ENCODE measurements at regions not wholly inside any gene's neighbourhood (a gene's known extent, or its start where the extent isn't known, plus 50 kb on each side); places are given as distances from the start of the nearest gene placed in this dataset.

DNA sequence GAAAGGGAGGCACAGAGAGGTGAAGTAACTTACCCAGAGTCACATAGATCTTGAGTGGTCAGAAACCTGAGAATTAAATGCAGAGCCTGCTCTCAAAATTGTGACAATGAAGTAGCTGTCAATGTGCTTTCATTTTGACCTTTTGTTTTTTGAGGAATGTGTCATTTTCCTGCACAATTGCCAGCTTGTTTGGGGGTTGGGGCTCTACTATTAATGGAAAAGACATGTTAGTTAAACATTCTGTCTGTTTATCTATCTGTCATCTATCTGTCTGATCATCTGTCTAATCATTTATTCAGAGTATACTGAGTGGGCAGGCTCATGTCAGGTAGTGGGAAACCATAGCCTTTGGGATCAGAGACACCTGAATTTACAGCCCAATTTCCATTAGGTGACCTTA lies 428.4 kb downstream of the TSN start:
- Histone ChIP-seq H3K27ac (ENCODE audit: low read length in 2 of 2) (no peak overlapping the region), H3K4me1 (ENCODE audit: control insufficient read depth in 2 of 2, insufficient read depth in 2 of 2, low read length in 2 of 2) (no peaks in the 10 kb centered on the region), H3K79me2 (ENCODE audit: control insufficient read depth, insufficient read depth, low read length) (no peaks in the 10 kb centered on the region), H3K4me2 (replicated peaks; ENCODE audit: low read depth, low read length, poor library complexity, severe bottlenecking) (no peak overlapping the region), H3K4me3 (ENCODE audit: control extremely low read depth in 1 of 5, extremely low read depth in 1 of 5, insufficient read depth in 1 of 5, low read depth in 2 of 5, low read length in 4 of 5) (no peak overlapping the region), H3K9me3 (ENCODE audit: control extremely low read depth in 1 of 3, control insufficient read depth in 2 of 3, insufficient read depth in 1 of 3, low read length in 2 of 3) (peaks cover 0 to 7% (median 0%) of the 10 kb centered on the region in 3 donors), H3K27me3 (replicated peaks in 1 of 4; ENCODE audit: control extremely low read depth in 1 of 4, control insufficient read depth in 3 of 4, insufficient read depth in 4 of 4, low read length in 3 of 4) (no peaks in the 10 kb centered on the region), H2AFZ (ENCODE audit: insufficient read depth, low read depth, low read length, poor library complexity, severe bottlenecking) (no peak overlapping the region), H3K9ac (ENCODE audit: low read length) (no peak overlapping the region), H4K20me1 (ENCODE audit: control insufficient read depth, insufficient read depth, low read length, poor library complexity, severe bottlenecking) (no peaks in the 10 kb centered on the region), H3K36me3 (replicated peaks in 1 of 2; ENCODE audit: control extremely low read depth in 1 of 2, control insufficient read depth in 1 of 2, extremely low read depth in 1 of 2, insufficient read depth in 2 of 2, low read length in 1 of 2) (no peaks in the 10 kb centered on the region)
- H3K27me3 Mint-ChIP-seq: peaks cover 10% of the 10 kb centered on the region
- TF ChIP-seq, protein P1, sequence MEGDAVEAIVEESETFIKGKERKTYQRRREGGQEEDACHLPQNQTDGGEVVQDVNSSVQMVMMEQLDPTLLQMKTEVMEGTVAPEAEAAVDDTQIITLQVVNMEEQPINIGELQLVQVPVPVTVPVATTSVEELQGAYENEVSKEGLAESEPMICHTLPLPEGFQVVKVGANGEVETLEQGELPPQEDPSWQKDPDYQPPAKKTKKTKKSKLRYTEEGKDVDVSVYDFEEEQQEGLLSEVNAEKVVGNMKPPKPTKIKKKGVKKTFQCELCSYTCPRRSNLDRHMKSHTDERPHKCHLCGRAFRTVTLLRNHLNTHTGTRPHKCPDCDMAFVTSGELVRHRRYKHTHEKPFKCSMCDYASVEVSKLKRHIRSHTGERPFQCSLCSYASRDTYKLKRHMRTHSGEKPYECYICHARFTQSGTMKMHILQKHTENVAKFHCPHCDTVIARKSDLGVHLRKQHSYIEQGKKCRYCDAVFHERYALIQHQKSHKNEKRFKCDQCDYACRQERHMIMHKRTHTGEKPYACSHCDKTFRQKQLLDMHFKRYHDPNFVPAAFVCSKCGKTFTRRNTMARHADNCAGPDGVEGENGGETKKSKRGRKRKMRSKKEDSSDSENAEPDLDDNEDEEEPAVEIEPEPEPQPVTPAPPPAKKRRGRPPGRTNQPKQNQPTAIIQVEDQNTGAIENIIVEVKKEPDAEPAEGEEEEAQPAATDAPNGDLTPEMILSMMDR (IDR thresholded peaks at IDR 0.05): no peak
- no peak for TF ChIP-seq EZH2 (IDR thresholded peaks at IDR 0.05; ENCODE audit: borderline replicate concordance, insufficient read depth, low read depth, low read length, poor library complexity, severe bottlenecking)
- ChIA-PET CTCF (no interaction called here), POLR2A (no interaction called here)
- DNase-seq: no peak
- intact Hi-C loops (cut with micrococcal nuclease): no loop called here
- no peak overlapping the region for H3K4me3 Mint-ChIP-seq
- no peak for ATAC-seq (ENCODE audit: low read depth)
- H3K27ac Mint-ChIP-seq: no peak overlapping the region
- H3K9me3 Mint-ChIP-seq (ENCODE audit: insufficient read depth): peaks cover 4% of the 10 kb centered on the region
- no peaks in the 10 kb centered on the region for H3K4me1 Mint-ChIP-seq

DNA sequence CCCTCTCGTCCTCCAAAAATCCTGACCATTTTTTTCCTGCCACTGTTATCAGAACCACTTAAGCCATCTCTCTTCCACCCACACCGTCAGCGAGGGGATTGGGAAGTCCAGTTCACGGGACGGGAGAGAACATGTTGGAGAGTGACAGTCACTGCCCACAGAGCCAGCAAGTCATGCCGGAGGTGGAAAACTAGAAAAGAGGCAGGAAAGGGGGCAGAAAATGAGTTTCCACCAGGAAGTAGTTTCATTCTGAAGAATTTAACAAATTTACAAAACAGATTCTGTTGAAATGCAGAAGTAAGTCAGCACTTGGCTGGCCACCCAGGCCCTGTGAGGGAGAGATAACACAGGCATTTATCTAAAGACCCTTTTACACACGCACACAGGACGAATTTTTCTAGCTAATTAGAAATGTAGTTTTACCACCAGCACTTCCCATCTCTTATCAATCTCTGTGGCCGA lies 431.3 kb downstream of the TSN start:
- Histone ChIP-seq H3K27me3 (replicated peaks in 1 of 4; ENCODE audit: control extremely low read depth in 1 of 4, control insufficient read depth in 3 of 4, insufficient read depth in 4 of 4, low read length in 3 of 4) (no peaks in the 10 kb centered on the region), H3K4me3 (ENCODE audit: control extremely low read depth in 1 of 5, extremely low read depth in 1 of 5, insufficient read depth in 1 of 5, low read depth in 2 of 5, low read length in 4 of 5) (no peak overlapping the region), H3K9me3 (ENCODE audit: control extremely low read depth in 1 of 3, control insufficient read depth in 2 of 3, insufficient read depth in 1 of 3, low read length in 2 of 3) (peaks cover 0 to 5% (median 0%) of the 10 kb centered on the region in 3 donors), H3K4me1 (ENCODE audit: control insufficient read depth in 2 of 2, insufficient read depth in 2 of 2, low read length in 2 of 2) (no peaks in the 10 kb centered on the region), H3K4me2 (replicated peaks; ENCODE audit: low read depth, low read length, poor library complexity, severe bottlenecking) (no peak overlapping the region), H4K20me1 (ENCODE audit: control insufficient read depth, insufficient read depth, low read length, poor library complexity, severe bottlenecking) (no peaks in the 10 kb centered on the region), H3K79me2 (ENCODE audit: control insufficient read depth, insufficient read depth, low read length) (no peaks in the 10 kb centered on the region), H3K36me3 (replicated peaks in 1 of 2; ENCODE audit: control extremely low read depth in 1 of 2, control insufficient read depth in 1 of 2, extremely low read depth in 1 of 2, insufficient read depth in 2 of 2, low read length in 1 of 2) (no peaks in the 10 kb centered on the region), H2AFZ (ENCODE audit: insufficient read depth, low read depth, low read length, poor library complexity, severe bottlenecking) (no peak overlapping the region), H3K27ac (ENCODE audit: low read length in 2 of 2) (no peak overlapping the region), H3K9ac (ENCODE audit: low read length) (no peak overlapping the region)
- CTCF ChIA-PET: no interaction called here
- peaks cover 5% of the 10 kb centered on the region for H3K27me3 Mint-ChIP-seq
- no peaks in the 10 kb centered on the region for H3K9me3 Mint-ChIP-seq (ENCODE audit: insufficient read depth)
- POLR2A ChIA-PET: no interaction called here
- 20% methylated on average over 1 of the region's 9 CpGs for WGBS (ENCODE audit: insufficient coverage)
- no peak overlapping the region for H3K4me3 Mint-ChIP-seq
- DNase-seq: no peak
- TF ChIP-seq EZH2 (IDR thresholded peaks at IDR 0.05; ENCODE audit: borderline replicate concordance, insufficient read depth, low read depth, low read length, poor library complexity, severe bottlenecking): no peak
- TF ChIP-seq, protein P1 (IDR thresholded peaks at IDR 0.05): no peak
- no peak overlapping the region for H3K27ac Mint-ChIP-seq
- no peaks in the 10 kb centered on the region for H3K4me1 Mint-ChIP-seq
- no peak for ATAC-seq (ENCODE audit: low read depth)
- intact Hi-C loops (cut with micrococcal nuclease): no loop called here
